ENCODE measurements at regions not wholly inside any gene's neighbourhood (a gene's known extent, or its start where the extent isn't known, plus 50 kb on each side); places are given as distances from the start of the nearest gene placed in this dataset.
A peak's percentile ranks its signal among the peaks of the same experiment; 100 is the strongest.

DNA sequence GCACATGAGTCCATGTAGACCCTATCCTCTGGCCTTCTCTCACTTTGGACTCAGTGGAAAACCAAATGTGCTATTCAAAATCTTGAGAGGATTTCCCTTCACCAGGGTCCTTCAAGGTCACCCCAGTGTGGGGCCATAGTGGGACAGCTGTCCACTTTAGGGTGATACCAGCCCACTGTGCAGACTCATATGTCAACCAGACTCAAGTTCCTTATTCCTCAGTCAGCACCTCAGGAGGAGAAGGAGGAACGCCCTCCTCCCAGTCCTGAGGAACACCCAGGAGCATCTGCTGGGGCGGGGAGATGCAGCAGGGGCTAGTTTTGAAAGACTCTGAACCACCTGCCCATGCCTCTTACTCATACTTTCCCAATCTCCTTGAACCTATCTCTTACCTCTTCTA lies 340.9 kb downstream of the MATN1 start:
- no peak for DNase-seq
- TF ChIP-seq POLR2A (IDR thresholded peaks at IDR 0.05) (no peak), POLR2AphosphoS5 (IDR thresholded peaks at IDR 0.05) (no peak), EP300 (IDR thresholded peaks at IDR 0.05) (no peak)
- TF ChIP-seq, protein P1, sequence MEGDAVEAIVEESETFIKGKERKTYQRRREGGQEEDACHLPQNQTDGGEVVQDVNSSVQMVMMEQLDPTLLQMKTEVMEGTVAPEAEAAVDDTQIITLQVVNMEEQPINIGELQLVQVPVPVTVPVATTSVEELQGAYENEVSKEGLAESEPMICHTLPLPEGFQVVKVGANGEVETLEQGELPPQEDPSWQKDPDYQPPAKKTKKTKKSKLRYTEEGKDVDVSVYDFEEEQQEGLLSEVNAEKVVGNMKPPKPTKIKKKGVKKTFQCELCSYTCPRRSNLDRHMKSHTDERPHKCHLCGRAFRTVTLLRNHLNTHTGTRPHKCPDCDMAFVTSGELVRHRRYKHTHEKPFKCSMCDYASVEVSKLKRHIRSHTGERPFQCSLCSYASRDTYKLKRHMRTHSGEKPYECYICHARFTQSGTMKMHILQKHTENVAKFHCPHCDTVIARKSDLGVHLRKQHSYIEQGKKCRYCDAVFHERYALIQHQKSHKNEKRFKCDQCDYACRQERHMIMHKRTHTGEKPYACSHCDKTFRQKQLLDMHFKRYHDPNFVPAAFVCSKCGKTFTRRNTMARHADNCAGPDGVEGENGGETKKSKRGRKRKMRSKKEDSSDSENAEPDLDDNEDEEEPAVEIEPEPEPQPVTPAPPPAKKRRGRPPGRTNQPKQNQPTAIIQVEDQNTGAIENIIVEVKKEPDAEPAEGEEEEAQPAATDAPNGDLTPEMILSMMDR (IDR thresholded peaks at IDR 0.05) = no peak
- Histone ChIP-seq H3K27ac (no peak overlapping the region), H3K36me3 (no peaks in the 10 kb centered on the region), H3K4me1 (peaks cover 0 to 8% (median 5%) of the 10 kb centered on the region in 4 donors), H3K9me3 (no peaks in the 10 kb centered on the region), H3K4me3 (no peak overlapping the region), H3K27me3 (no peaks in the 10 kb centered on the region)
- WGBS, 2 donors = 68 to 73% methylated on average over 2 of the region's 2 CpGs
- no peak for ATAC-seq (ENCODE audit: low FRiP score in 2 of 2)

GRCh38 chr1:30381671-30382365 lies 341.6 kb downstream of the MATN1 start:
- no peaks in the 10 kb centered on the region for H3K36me3 ChIP-seq
- no peak overlapping the region for H3K27ac ChIP-seq
- ATAC-seq (ENCODE audit: low FRiP score in 2 of 2) = no peak
- TF ChIP-seq POLR2AphosphoS5 (IDR thresholded peaks at IDR 0.05) (no peak), POLR2A (IDR thresholded peaks at IDR 0.05) (no peak), EP300 (IDR thresholded peaks at IDR 0.05) (no peak)
- TF ChIP-seq, protein P1 (IDR thresholded peaks at IDR 0.05) = no peak
- peaks cover 0 to 8% (median 5%) of the 10 kb centered on the region in 4 donors for H3K4me1 ChIP-seq
- WGBS, 2 donors = 72 to 82% methylated on average over 6 to 7 of the region's 7 CpGs
- DNase-seq = no peak
- no peaks in the 10 kb centered on the region for H3K27me3 ChIP-seq
- no peak overlapping the region for H3K4me3 ChIP-seq
- H3K9me3 ChIP-seq = no peaks in the 10 kb centered on the region

DNA sequence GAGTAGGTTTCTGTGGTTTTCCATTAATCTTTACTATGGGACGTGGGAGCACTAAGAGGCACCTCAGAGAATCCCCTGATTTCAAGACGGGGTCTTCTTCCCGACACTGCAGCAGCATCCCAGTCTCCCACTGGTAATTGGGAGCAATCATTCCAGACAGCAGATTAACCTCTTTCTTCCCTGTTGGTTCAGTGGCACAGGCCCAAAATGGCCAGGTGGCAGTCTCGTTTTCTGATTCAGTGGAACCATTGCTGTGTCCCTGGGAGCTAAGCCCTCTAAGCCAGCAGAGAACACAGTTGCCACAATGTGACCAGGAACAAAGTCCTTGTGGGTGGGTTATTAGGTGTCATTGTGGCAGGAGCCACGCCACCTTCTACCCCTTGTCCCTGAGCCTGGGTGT lies 342.1 kb downstream of the MATN1 start:
- Histone ChIP-seq H3K4me3 (no peak overlapping the region), H3K9me3 (no peaks in the 10 kb centered on the region), H3K36me3 (no peaks in the 10 kb centered on the region), H3K27me3 (no peaks in the 10 kb centered on the region), H3K27ac (no peak overlapping the region), H3K4me1 (peaks cover 0 to 8% (median 5%) of the 10 kb centered on the region in 4 donors)
- 67 to 68% methylated on average over 5 of the region's 5 CpGs for WGBS, 2 donors
- no peak for ATAC-seq (ENCODE audit: low FRiP score in 2 of 2)
- no peak for TF ChIP-seq EP300 (IDR thresholded peaks at IDR 0.05)
- TF ChIP-seq, protein P1 (IDR thresholded peaks at IDR 0.05) = no peak
- TF ChIP-seq POLR2AphosphoS5 (IDR thresholded peaks at IDR 0.05) = no peak
- no peak for TF ChIP-seq POLR2A (IDR thresholded peaks at IDR 0.05)
- DNase-seq = no peak

DNA sequence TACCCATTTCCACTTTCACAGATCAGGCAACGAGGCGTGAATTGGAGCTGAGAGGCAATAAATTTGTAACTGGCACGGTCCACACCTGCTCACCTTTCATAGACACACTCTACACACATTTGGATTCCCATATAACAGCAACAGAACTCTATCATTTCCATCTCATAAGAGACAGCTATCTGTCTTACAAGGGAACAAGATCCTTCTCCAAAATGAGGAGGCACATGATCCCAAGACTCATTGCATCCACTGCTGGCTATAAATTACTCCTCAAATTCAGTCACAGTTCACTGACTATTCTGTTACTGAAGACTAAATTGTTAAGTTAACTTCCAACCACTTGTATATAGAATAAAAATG lies 342.8 kb downstream of the MATN1 start:
- H3K27me3 ChIP-seq = no peaks in the 10 kb centered on the region
- no peak for TF ChIP-seq POLR2AphosphoS5 (IDR thresholded peaks at IDR 0.05)
- 0 to 1% methylated on average over 3 of the region's 3 CpGs for WGBS, 2 donors

DNA sequence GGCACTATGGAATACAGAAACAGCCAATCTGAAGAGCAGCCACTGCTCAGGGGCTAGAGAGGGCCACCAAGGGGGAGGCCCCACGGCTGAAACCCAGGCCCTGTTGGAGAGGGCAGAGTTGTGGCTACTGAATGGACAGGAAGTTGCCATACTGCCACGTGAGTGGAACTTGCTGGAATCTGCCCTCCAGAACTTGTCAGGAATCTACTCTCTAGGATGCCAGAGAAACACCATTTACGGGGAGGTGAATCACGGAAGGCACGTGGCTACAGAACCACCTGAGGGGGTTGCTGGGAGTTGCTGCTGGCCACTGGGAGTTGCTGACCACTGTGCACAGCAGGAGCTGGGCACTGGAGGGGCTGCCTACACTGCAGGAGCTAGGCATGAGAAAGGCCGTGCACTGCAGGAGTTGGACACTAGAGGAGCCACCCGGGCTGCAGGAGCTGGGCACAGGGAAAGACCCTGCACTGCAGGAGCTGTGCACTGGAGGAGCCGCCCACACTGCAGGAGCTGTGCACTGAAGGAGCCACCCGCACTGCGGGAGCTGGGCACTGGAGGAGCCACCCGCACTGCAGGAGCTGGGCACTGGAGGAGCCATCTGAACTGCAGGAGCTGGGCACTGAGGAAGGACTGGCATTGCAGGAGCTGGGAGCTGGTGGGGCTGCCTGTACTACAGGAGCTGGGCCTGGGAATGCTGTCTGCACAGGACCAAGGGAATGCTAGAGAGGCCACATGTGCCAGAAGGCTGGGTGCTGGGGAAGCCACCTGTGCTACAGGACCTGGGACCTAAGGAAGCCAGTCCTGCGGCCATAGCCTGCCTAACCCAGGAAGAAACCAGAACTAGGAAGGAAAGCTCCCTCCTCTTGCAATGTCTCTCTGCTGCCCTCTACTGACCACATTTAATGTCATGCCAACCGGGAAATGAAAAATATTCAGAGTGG lies 343.4 kb downstream of the MATN1 start:
- no peak overlapping the region for H3K4me3 ChIP-seq
- no peaks in the 10 kb centered on the region for H3K9me3 ChIP-seq
- peak; percentile 24 to 76 for DNase-seq
- TF ChIP-seq, protein P1 (IDR thresholded peaks at IDR 0.05) = peak; percentile 63 to 73 (median 70)
- no peak for TF ChIP-seq EP300 (IDR thresholded peaks at IDR 0.05)
- no peak overlapping the region for H3K27ac ChIP-seq
- H3K36me3 ChIP-seq = no peaks in the 10 kb centered on the region
- WGBS, 2 donors = 44 to 50% methylated on average over 6 to 11 of the region's 13 CpGs
- peaks cover 0 to 8% (median 5%) of the 10 kb centered on the region in 4 donors for H3K4me1 ChIP-seq
- ATAC-seq (ENCODE audit: low FRiP score in 2 of 2) = peak; percentile 75 to 76
- no peaks in the 10 kb centered on the region for H3K27me3 ChIP-seq

More for the DNA sequence above, 342.8 kb downstream of the MATN1 start:
- no peak for ATAC-seq (ENCODE audit: low FRiP score in 2 of 2)
- Histone ChIP-seq H3K9me3 (no peaks in the 10 kb centered on the region), H3K27ac (no peak overlapping the region), H3K4me3 (no peak overlapping the region), H3K4me1 (peaks cover 0 to 8% (median 5%) of the 10 kb centered on the region in 4 donors), H3K36me3 (no peaks in the 10 kb centered on the region)
- DNase-seq = no peak

All from upper lobe of left lung (tissue), 6 donors.